ENCODE measurements at regions not wholly inside any gene's neighbourhood (a gene's known extent, or its start where the extent isn't known, plus 50 kb on each side); places are given as distances from the start of the nearest gene placed in this dataset.

DNA sequence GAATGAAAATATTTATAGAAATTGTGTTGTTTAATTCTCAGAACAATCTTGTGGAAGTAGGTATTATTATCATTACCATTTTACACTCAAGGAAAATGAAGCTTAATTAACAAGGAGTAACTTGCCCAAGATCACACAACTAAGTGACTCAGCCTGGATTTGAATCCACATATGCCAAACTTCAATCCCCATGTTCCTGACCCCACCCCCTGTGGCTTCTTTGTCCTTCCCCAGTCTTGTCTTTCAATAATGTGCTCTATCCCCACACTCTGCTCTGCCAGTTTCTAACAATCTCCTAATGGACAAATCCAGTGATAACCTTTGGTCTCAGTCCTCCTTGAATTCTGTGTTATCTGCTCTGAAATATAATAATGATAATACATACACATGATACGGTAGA is 355.2 kb downstream of the BMP4 start:
- DNase-seq = no peak

DNA sequence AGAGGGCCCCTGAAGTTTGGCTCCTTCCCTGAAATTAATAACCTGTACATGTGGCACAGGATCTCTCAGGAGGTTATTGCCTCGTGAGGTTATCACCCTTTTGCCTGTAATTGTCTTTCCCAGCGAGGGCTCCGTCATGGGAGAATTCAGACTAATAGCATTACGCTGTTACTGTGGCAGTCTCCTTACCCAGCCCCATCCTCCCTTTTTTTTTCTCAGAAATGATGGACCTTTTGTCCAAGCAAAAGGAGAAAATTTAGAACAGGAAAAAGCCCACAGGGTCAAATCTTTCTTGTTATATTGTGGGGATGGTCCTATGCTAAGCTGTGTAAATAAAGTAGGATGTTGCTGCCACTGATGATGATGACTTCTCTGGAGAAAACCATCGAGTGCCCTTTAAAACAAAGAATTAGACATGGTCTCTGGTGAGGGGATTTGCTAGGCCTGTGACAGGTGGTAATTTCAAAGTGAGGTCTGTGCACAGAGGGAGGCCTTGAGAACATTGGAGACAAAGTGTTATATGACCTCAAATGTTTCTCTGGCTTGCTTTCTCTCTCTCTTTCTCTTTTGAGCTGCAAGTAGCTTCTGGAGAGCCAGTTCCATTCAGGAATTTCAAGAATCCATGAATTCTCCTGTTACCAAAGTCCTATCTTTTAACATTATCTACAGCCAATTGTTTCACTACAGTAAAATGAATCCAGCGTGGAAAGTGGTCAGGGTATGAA is 357.2 kb downstream of the BMP4 start:
- DNase-seq = no peak

DNA sequence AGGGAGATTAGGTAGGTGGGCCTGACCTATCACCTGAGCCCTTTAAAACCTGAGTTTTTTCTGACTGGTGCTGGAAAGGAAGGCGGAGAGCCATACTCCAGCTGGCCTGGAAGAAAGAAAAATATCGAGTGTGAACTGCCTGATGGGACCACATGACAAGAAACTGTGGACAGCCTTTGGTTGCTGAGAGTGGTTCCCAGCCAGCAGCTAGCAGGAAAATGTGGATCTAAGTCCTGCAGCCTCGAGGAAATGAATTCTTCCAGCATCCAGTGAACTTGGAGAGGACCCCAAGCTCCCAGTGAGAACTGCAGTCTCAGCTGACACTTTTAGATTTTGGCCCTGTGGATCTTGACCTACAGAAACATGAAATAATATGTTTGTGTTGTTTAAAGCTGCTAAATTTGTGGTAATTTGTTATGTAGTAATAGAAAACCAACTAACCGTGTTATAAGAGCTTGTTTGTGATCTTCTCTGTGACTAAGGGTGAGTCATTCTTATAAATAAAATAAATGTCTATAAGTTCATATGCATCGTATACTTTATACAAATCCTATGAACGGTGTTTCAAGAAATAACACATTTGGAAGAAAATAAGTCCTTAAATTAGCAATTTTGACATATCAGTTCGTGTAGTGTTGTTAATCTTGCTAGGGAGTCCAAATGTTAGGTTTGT is 359.6 kb downstream of the BMP4 start:
- DNase-seq = no peak

DNA sequence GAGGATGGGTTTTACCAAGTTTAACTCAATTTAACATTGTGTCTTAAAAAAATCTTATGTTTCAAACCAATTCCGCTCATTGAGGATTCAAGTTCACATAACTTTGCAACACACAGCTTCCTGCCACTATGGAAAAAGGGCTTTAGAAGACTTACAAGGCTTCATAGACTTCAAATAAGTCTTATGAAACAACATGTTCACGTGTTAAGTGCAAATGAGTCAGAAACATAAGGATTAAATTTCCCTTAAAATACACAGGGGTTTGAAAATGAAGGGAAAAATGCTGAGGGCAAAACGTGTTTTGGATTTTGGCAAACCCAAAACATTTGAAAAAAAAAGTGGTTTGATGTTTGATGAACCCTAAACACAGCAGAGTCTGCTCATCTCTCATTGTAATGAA is 364.8 kb downstream of the BMP4 start:
- no peak for DNase-seq

GRCh38 chr14:53581504-53581903 is 375.1 kb downstream of the BMP4 start:
- DNase-seq = no peak

GRCh38 chr14:53571641-53572328 is 384.8 kb downstream of the BMP4 start:
- no peak for DNase-seq

DNA sequence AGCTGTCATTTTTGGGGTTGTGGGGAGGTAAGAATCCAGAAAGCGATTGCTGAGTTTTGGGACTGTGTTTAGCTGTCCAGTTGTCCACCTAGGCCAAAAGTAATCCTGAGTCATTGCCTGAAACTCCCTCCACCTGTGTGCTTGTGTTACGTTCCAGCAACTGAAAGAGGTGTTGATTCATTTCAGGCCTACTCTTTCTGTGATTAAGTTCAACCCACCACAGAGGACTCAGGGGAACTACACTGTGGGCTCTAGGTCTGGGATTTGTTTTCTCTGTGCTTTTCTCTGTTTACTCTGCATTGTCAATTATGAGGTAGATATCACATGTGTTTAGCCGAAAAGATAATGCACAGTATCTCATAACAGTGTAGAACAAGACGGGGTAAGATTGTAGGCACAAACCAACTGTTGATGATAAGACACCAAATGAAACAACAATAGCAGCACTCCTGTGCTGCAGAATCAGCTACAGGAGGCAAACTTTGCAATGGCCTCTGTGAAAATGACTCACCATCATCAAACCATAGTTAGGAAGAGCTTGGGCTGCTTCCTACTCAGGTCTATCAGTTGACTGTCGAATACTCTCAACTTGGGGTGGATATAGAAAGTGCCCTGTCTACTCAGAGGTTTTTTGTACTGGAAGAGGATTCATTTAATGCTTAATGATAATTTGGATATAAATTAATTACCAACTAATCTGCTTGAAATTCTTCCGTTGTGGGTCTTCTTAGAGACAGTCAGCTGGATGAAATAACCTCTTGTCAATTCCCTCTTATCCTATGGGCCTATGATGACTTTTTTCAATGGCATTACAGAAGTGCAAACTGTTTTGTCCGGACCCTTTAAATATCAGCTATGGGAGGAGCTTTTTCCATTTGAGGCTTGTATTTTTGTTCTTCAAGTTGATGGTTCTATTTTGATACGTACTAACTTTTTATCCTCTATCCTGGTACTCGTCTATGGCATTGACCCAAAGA is 385.9 kb downstream of the BMP4 start:
- DNase-seq = no peak

- DNase-seq = no peak
Measured at GRCh38 chr14:53569446-53569845, 387.2 kb downstream of the BMP4 start.

DNA sequence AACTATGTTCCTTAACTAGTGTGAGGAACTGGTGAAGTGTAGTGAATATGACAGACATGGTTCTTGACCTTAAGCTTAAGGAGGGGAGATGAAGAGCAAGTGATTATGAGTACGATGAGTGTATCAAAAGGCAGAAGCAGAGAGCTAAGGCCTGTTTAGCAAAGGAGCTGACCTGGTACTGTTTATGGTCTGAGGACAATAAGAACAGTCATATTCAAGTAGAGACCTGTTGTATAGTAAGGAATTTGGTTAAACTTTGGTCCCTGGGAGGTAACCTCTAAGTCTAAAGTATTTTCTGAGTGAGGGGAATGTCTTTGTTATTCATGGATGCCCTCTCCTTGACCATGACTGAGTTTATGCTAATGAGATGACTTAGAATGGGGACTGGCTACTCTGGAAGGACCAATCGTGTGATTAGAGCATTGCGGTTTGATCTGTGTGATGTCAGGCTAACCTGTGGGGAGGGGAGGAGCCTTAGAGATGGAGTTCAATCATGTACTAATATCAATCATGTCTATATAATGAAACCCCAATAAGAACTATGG is 389.3 kb downstream of the BMP4 start:
- no peak for DNase-seq

GRCh38 chr14:53564870-53565269 is 391.8 kb downstream of the BMP4 start:
- DNase-seq = no peak

DNA sequence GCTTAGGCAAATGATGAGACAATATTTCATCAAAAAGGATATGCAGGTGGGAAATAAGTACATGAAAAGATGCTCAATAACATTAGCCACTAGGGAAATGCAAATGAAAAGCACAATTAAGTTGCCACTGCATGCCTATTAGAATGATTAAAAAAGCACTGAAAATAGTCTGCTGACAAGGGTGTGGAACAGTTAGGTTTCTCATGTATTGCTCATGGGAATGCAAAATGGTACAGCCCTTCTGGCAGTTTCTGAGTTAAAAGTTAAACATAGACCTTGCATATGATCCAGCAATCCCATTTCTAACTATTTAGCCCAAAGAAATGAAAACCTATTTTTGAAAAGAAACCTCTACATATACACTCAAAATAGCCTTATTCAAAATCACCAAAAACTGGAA is 393.0 kb downstream of the BMP4 start:
- DNase-seq = no peak

DNA sequence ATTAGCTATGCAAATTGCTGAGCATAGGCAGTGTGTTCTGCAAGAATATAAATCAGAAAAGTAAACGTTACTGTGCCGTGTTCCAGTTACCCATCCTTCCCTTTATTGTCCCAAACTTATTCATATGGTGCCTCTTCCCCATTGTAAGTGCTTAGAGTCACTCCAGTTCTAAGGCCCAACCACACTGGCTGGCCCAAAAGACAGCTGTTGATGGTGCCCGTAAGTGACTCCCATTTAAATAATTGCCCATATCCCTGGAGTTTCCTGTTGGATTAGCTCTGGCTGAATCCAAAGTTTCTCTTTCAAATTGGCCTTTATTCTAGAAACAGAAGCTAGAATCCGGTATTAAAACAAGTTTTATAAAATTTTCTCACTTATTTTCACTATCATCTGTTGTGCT is 400.1 kb upstream of the DDHD1 start:
- DNase-seq = no peak

GRCh38 chr14:53551862-53552261 is 398.7 kb upstream of the DDHD1 start:
- no peak for DNase-seq

DNA sequence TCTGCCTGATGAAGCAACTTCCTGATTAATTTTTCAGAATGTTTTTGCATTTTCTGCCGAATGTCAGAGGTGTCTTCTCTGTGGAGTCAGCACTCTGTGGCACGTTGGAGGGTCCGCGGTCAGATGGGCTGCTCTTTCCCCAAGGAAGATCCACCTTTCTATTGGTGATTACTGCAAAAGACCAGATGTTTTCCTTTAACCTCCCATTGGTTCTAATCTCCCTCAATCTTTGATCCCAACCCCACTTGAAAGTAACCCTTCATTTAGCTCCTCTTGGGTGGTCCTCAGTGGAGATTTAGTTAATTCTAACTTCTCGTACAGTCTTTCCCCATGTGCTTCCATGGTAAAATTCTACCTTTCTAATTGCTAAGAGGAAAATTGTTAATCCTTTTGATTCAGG is 397.7 kb upstream of the DDHD1 start:
- DNase-seq = no peak

- DNase-seq = no peak
Measured at GRCh38 chr14:53549956-53550355, 396.8 kb upstream of the DDHD1 start.

DNA sequence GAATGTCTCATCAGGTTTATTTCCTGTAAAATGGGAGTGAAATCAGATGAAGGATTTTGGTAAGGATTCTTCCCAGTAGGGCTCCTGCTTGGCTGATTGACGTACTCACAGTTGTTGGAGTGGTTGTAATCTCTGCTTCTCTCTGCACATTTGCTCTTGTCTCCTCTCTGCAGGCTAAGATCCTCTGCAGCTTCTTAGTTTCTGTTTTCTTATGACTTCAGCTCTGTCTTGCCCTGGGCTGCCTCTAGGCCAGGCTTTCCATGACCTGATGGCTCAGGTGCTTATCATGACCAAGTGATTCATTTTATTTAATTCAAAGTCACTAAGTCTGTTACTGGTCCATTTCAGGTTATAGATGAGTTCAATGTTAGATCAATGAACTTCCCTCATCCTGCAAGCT is 394.5 kb upstream of the DDHD1 start:
- DNase-seq = no peak

GRCh38 chr14:53545217-53545616 is 392.1 kb upstream of the DDHD1 start:
- DNase-seq = no peak

GRCh38 chr14:53542732-53543131 is 389.6 kb upstream of the DDHD1 start:
- DNase-seq = no peak

DNA sequence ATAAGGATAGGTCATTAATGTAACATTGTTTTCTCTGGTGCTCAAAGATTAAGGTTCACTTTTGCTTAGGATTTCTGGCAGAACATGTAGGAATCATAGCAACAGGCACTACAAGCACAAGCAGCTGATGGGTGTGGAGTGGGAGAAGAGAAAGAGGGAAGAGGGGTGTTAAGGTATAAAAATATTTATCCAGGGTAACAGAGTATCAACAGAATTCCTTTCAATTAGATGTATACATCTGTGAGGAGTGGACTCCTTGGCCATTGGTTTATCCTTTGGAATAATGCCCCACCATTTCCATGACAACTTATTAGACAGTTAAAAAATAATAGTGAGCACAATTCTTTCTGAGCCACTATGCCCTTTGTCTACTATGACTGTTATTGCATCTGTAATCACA is 388.3 kb upstream of the DDHD1 start:
- DNase-seq = no peak

GRCh38 chr14:53539489-53540126 is 386.5 kb upstream of the DDHD1 start:
- no peak for DNase-seq

- no peak for DNase-seq
Measured at GRCh38 chr14:53538316-53538881, 385.3 kb upstream of the DDHD1 start.

All from CD4-positive, alpha-beta T cell treated with Interleukin-15 for 1 hour (primary cell).